ENCODE measurements at regions not wholly inside any gene's neighbourhood (a gene's known extent, or its start where the extent isn't known, plus 50 kb on each side); places are given as distances from the start of the nearest gene placed in this dataset.

DNA sequence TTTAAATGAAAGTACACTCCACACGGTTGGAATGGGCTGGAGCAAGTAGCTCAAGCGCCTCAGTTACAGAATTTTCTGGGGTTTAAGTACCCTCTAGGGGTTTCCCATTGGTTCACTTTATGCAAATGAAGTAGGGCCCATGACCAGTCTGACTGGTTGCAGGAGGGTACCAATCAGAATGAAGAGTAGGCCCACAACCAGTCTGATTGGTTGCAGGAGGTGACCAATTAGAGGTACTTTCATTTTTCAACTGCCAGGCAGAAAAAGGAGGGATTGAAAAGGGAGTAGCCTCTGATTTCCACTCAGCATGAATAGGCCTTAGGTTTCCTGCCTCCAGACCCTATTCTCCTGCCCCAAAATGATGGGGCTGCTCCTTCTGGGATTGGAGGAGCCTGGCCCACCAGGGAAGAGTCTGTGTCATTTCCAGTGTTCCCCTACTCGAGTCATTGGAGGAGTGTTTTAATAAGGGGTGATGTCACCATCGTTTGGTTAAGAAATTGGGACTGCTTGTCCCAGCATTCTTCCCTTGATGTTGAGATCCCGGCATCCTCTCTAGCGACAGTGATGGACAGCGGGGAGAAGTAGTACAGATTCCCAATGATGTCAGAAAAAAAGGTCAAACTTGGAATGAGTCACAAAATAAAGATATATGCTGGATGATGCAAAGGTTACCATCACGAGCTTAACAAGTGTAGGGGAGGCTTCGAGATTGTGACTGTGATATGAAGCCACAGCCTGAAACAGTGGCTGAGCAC is 210.4 kb downstream of the SH3BP4 start:
- Histone ChIP-seq H2AFZ (no peak overlapping the region), H3K4me3 (ENCODE audit: low read depth, low read length) (no peak overlapping the region), H3K27ac (no peak overlapping the region), H3K9me3 (ENCODE audit: control insufficient read depth, low read length) (no peaks in the 10 kb centered on the region), H3K4me2 (ENCODE audit: low read length) (no peak overlapping the region), H3K36me3 (ENCODE audit: control insufficient read depth, insufficient read depth, low read length) (no peaks in the 10 kb centered on the region), H3K4me1 (no peaks in the 10 kb centered on the region), H3K79me2 (no peaks in the 10 kb centered on the region), H3K9ac (no peak overlapping the region), H3K27me3 (ENCODE audit: control insufficient read depth, insufficient read depth, low read length) (no peaks in the 10 kb centered on the region)
- TF ChIP-seq, protein P1, sequence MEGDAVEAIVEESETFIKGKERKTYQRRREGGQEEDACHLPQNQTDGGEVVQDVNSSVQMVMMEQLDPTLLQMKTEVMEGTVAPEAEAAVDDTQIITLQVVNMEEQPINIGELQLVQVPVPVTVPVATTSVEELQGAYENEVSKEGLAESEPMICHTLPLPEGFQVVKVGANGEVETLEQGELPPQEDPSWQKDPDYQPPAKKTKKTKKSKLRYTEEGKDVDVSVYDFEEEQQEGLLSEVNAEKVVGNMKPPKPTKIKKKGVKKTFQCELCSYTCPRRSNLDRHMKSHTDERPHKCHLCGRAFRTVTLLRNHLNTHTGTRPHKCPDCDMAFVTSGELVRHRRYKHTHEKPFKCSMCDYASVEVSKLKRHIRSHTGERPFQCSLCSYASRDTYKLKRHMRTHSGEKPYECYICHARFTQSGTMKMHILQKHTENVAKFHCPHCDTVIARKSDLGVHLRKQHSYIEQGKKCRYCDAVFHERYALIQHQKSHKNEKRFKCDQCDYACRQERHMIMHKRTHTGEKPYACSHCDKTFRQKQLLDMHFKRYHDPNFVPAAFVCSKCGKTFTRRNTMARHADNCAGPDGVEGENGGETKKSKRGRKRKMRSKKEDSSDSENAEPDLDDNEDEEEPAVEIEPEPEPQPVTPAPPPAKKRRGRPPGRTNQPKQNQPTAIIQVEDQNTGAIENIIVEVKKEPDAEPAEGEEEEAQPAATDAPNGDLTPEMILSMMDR (IDR thresholded peaks at IDR 0.05), result no peak

DNA sequence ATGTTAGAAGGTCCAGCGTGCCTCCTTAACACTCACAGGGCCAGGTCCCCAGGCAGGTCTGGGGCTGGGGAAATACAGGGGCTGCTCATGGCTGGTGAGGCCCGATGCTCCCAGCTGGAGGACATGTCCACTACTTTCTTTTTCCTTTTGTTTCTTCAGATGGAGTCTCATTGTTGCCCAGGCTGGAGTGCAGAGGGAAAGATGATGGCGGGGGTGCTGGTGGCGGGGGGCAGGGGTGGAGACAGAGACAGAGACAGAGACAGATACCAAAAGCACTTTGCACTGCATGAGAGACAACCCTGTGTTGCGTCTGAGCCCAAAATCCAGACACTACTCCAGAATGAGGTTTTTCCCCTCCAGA is 211.0 kb downstream of the SH3BP4 start:
- Histone ChIP-seq H3K4me1 (no peaks in the 10 kb centered on the region), H3K27ac (no peak overlapping the region), H3K4me2 (ENCODE audit: low read length) (no peak overlapping the region), H2AFZ (no peak overlapping the region), H3K4me3 (ENCODE audit: low read depth, low read length) (no peak overlapping the region), H3K9me3 (ENCODE audit: control insufficient read depth, low read length) (no peaks in the 10 kb centered on the region), H3K79me2 (no peaks in the 10 kb centered on the region), H3K9ac (no peak overlapping the region), H3K27me3 (ENCODE audit: control insufficient read depth, insufficient read depth, low read length) (no peaks in the 10 kb centered on the region), H3K36me3 (ENCODE audit: control insufficient read depth, insufficient read depth, low read length) (no peaks in the 10 kb centered on the region)
- TF ChIP-seq, protein P1 (IDR thresholded peaks at IDR 0.05), result no peak

DNA sequence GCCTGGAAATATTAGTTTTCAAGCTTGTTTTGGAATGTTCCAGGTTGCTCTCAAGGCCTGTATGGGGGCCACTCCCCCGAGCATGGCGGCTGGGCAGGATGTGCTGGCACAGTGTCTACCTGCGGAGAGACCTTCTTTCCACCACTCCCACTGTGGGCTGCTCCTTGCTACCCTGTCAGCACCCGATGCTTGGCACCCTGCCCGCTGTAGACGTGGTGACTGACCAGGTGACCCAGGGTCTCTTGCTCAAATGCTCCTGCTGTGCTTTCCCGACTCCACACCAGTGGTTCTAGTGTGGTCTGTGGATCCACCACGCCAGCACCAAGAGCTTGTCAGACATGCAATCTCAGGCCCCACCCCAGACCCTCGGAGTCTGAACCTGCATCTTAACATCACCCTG is 213.3 kb downstream of the SH3BP4 start:
- no peaks in the 10 kb centered on the region for H3K27me3 ChIP-seq (ENCODE audit: control insufficient read depth, insufficient read depth, low read length)
- TF ChIP-seq, protein P1 (IDR thresholded peaks at IDR 0.05), result no peak
- H2AFZ ChIP-seq, result no peak overlapping the region
- H3K4me3 ChIP-seq (ENCODE audit: low read depth, low read length), result no peak overlapping the region
- H3K4me2 ChIP-seq (ENCODE audit: low read length), result no peak overlapping the region
- H3K27ac ChIP-seq, result no peak overlapping the region
- no peak overlapping the region for H3K9ac ChIP-seq
- H3K79me2 ChIP-seq, result no peaks in the 10 kb centered on the region
- H3K36me3 ChIP-seq (ENCODE audit: control insufficient read depth, insufficient read depth, low read length), result no peaks in the 10 kb centered on the region
- no peaks in the 10 kb centered on the region for H3K9me3 ChIP-seq (ENCODE audit: control insufficient read depth, low read length)
- no peaks in the 10 kb centered on the region for H3K4me1 ChIP-seq

DNA sequence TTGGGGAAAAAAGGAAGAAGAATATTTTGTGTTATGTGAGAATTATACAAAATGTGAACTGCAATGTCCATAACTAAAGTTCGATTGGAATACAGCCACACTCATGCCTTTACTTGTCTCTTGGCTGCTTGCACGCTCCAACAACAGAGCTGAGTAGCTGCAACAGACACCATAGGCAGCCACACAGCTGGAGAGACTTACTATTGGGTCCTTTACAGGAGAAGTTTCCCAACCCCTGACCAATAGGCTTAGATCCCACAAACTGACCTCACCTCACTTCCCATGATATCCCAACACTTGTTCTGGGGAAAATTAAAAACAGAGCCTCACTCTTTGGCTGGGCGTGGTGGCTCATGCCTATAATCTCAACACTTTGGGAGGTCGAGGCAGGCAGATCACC is 213.8 kb downstream of the SH3BP4 start:
- Histone ChIP-seq H3K79me2 (no peaks in the 10 kb centered on the region), H3K36me3 (ENCODE audit: control insufficient read depth, insufficient read depth, low read length) (no peaks in the 10 kb centered on the region), H3K9ac (no peak overlapping the region), H2AFZ (no peak overlapping the region), H3K4me3 (ENCODE audit: low read depth, low read length) (no peak overlapping the region), H3K9me3 (ENCODE audit: control insufficient read depth, low read length) (no peaks in the 10 kb centered on the region), H3K27ac (no peak overlapping the region), H3K4me2 (ENCODE audit: low read length) (no peak overlapping the region), H3K4me1 (no peaks in the 10 kb centered on the region), H3K27me3 (ENCODE audit: control insufficient read depth, insufficient read depth, low read length) (no peaks in the 10 kb centered on the region)
- TF ChIP-seq, protein P1 (IDR thresholded peaks at IDR 0.05), result no peak
